HG03442 (cell line): ENCODE measurements at regions not wholly inside any gene's neighbourhood (a gene's known extent, or its start where the extent isn't known, plus 50 kb on each side); places are given as distances from the start of the nearest gene placed in this dataset.

ENCODE experiments used
- ATAC-seq: cut with Tn5 transposase; IDR thresholded peaks from one replicate; pipeline ENCODE4 v1.9.1; 2021; ENCODE audit warnings: mild to moderate bottlenecking, moderate library complexity; ENCODE audit not compliant: unreplicated experiment

DNA sequence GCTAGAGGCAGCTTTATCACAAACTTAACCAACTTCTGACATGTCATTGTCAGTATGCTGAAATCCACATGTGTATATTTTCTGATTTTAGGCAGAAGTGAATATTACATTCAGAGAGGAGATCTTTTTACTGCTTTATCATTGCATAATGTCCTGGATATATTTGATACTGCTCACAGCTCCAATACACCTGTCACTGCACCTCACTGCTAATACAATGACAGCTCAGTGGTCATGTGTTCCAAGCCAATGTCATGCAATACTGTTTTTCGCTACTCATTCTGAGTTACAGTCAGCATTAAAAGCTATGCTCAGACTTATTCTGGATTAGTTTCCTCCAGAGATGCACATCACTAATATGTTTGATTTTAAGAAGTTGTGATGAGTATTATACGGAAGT, 1604.6 kb downstream of the HACE1 start:
- ATAC-seq, result no peak

DNA sequence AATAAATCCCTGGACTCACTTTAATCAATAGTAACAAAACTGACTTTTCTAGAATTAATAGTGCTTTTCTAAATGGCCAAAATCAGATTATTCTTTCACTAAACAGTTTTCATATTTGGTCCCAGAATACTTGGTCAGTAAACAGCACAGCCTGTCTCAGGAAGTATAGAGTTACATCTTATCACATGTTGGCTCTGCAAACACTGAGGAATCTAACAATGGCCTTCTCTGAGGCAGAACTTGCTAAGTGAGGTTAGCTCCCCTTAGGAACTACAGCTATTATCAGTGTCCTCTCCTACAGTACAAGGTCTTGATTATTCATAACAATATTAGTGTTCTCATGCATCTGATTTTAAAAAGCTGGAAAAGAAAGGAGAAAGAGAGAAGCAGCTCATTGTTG, 1622.8 kb downstream of the HACE1 start:
- ATAC-seq, result no peak

DNA sequence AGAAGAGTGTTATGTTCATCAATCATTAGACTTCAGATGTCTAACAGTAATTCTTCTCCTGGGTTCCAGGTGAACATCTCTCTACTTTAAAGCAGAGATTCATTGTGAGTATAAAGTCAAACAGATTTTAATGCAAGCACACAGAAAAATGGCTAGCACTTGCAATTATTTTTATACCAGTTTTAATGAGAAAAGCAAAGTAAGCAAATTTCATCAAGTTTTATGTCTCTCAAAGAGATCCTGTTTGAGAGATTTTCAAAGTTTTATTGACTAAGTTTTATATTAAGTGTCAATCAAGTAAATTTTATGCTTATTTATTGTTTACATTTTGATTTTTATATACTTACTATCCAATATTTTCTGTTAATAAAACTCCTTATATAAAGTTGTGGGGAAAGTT, 1628.5 kb downstream of the HACE1 start:
- ATAC-seq, result no peak

GRCh38 chr6:103215847-103216246, 1643.9 kb downstream of the HACE1 start:
- ATAC-seq, result no peak

GRCh38 chr6:103210686-103211085, 1649.0 kb downstream of the HACE1 start:
- ATAC-seq, result no peak

GRCh38 chr6:103198386-103198785, 1661.3 kb downstream of the HACE1 start:
- no peak for ATAC-seq

DNA sequence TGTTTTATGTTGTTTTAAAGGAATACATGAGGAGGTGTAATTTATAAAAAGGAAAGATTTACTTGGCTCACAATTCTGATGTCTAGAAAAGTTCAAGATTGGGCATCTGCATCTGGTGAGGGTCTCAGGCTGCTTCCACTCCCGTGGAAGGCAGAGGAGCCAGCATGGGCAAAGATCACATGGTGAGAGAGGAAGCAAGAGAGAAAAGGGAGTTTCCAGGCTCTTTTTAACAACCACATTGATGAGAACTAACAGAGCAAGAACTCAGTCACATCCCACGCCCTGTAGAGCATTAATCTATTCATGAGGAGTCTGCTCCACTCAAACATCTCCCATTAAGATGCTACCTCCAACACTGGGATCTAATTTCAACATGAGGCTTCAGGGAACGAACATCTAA, 1666.3 kb downstream of the HACE1 start:
- ATAC-seq, result peak; percentile 62

GRCh38 chr6:103191391-103192093, 1668.2 kb downstream of the HACE1 start:
- ATAC-seq, result no peak

- ATAC-seq, result no peak
Observed at GRCh38 chr6:103184776-103185175, 1674.9 kb downstream of the HACE1 start.

- no peak for ATAC-seq
Observed at GRCh38 chr6:103183831-103184411, 1675.8 kb downstream of the HACE1 start.

GRCh38 chr6:103178193-103178592, 1681.5 kb downstream of the HACE1 start:
- ATAC-seq, result no peak

GRCh38 chr6:103177791-103178190, 1681.9 kb downstream of the HACE1 start:
- no peak for ATAC-seq

DNA sequence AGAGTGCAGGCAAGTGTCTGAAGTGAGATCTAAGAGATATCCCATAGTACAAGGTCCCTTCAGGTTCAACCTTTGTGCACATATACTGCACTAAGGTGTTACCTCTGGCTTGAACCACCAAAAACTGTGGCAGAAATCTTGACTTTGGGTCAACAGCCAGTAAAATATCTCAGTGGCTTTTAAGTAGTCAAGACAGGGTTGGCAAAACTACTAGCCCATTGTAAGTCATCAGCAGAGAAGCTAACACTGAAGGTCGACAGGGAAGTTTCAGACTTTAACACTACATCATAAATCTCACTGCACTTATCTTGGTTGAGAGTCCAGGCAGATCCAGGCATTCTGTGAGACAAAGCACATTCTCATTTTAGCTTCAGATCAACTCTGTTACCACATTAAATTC, 1684.7 kb downstream of the HACE1 start:
- no peak for ATAC-seq

DNA sequence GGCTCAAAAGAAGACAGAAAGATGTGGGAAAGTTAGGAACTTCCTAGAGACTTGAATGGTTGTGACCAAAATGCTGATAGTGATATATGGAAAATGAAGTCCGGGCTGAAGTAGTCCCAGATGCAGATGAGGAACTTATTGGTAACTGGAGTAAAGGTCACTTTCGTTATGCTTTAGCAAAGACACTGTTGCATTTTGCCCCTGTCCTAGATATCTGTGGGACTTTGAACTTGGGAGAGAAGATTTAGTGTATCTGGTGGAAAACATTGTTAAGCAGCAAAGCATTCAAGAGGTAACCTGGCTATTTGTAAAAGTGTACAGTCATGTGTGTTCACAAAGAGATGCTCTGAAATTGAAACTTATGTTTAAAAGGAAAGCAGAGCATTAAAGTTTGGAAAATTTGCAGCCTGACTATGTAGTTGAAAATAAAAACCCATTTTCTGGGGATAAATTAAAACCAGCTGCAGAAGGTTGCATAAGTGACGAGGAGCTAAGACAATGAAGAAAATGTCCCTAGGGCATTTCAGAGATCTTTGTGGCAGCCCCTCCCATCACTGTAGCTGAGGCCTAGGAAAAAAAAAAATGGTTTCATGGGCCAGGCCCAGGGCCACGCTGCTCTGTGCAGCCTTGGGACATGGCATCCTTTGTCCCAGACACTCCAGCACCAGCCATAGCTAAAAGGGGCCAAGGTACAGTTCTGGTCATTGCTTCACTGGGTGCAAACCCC, 1692.2 kb downstream of the HACE1 start:
- no peak for ATAC-seq

DNA sequence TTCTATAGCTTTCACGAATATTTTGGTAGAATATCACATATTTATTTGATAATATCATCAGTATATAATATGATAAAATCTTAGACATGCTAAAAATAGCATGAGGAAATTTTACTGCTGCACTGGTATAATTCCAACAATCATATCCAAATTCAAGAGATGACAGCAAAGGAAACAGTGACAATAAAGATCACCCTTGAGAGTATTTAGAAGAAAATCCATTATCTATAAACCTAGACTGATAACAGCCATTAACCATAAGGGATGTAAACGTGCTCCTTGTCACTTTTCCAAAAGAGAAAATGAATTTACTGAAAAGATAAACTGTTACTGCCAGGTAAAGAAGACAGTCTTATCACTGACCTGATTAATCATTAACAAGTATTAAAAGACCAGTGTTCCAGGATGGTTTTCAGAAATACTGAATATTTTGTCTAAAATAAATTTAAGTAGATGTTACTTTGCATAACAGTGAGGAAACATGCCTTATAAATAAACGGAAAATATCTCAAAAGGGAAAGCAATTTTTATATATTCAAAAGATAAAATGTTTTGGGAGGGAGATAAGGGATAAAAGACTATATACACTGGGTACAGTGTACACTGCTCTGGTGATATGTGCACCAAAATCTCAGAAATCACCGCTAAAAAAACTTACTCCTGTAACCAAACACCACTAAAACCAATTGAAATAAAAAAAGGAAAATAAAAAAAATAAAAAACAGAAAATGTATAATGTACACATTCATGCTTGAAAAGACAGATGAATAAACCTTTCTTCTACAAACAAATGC, 1704.7 kb downstream of the HACE1 start:
- no peak for ATAC-seq

- no peak for ATAC-seq
Observed at GRCh38 chr6:103153016-103153415, 1706.7 kb downstream of the HACE1 start.

DNA sequence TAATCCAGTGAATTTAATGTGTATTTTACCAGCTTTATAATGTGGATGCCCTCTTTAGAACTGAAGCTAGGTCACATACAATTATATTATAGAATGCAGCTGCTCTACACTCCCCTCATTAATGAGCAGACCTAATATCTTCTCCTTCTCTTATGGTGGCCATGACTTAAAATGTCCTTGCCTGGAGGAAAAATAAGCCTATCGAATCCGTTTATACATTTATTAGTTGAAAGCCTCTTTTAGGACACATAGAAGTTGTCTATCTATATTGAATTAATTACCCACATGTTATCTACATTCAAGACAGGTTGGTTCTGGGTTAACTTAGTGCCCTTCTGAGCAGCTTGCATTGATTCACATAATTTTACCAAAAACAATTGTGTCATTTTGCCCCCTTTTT, 1716.8 kb downstream of the HACE1 start:
- no peak for ATAC-seq

DNA sequence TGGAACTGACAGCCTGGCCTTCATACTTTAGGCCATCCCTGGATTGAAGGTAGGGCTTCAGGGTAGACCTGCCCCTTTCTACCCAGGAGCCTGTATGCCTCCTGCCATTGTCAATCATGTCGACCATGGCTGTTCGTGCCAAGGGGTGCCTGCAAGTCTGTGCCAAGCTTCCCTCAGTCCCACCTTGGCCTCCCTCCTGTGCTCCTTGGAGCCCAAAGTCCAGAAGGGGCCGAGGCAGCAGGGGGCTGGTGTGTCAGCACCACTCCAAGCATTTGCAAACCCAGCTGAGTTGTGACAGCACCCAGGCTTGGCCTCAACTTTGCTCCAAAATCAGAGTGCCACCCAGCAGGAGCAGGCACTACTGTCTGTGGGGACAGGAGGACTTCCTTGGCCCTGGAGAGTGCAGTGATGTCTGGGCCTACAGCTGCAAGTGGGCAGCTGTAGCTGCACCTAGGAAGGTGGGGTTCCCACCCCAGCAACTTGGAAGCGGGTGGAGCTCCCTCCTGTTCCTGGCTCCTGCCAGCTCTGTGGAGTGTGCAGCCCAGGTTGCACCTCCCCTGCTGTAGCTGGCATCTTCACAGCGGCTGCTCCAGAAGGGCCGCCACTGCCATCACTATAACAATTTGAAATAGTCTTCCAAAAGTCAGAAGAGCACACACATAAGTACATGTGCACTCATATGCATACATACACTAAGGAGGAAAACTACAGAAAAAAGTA, 1719.3 kb downstream of the HACE1 start:
- ATAC-seq, result no peak

DNA sequence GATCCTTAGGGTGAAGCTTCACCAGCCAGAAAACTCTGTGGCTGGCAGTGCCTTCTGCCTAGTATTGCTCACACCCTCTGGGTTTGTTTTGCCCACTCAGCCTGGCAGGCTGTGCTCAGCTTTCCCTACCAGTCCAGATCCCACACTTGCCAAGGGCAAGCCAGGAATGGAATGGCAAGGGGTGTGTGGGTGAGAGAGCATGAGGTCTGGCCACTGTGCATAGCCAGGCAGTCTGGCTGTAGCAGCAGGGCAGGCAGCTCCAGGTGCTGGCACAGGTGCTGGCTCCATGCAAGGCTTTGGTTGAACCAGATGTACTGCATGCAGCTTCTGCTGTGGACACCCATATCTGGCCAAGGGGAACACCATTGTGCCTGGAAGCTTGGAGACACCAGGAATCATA, 1720.3 kb downstream of the HACE1 start:
- no peak for ATAC-seq

- ATAC-seq, result no peak
Observed at GRCh38 chr6:103124471-103124870, 1731.0 kb downstream of the GRIK2 start.
